Endothelial cell of umbilical vein (primary cell): ENCODE measurements at regions not wholly inside any gene's neighbourhood (a gene's known extent, or its start where the extent isn't known, plus 50 kb on each side); places are given as distances from the start of the nearest gene placed in this dataset.

Experiments used
- BruUV-seq: library from RNA; stranded (reverse); fragments of 400-500 nt; replicated peaks from 2 replicates; lab custom pipeline; 2021; lab: Mats Ljungman, UMichigan
- CTCF ChIA-PET: fragments of 300-600, 350-600 bp; sonication (Branson Sonifier 250); formaldehyde crosslinking; loops from one replicate; lab custom pipeline; 2021; ENCODE audit warnings: antibody characterized with exemption, inconsistent platforms; lab: Charles Lee
- POLR2A ChIA-PET: fragments of 300-600, 350-600 bp; sonication (Branson Sonifier 250); formaldehyde crosslinking; loops from one replicate; lab custom pipeline; 2021; ENCODE audit warnings: antibody characterized with exemption, inconsistent platforms; lab: Charles Lee
- DNase-seq: peaks from one replicate; pipeline ENCODE4 v3.0.0-alpha.2; 2011; ENCODE audit warnings: low read depth, low spot score
- FAIRE-seq: peaks from 2 replicates; lab custom pipeline; 2011; peaks lifted over from hg19 to GRCh38; lab: Jason Lieb, UNC
- H2AFZ ChIP-seq: 2 replicates; pipeline ENCODE4 v1.6.0; 2012; ENCODE audit warnings: low read depth, low read length, control low read depth, inconsistent platforms
- H3K27ac ChIP-seq: 2 replicates; pipeline ENCODE4 v1.5.1; 2011; ENCODE audit warnings: low read depth, mild to moderate bottlenecking, control low read depth, low read length, moderate library complexity; ENCODE audit not compliant: insufficient read depth
- H3K27me3 ChIP-seq, 2 experiments: 2 replicates each; pipeline versions ENCODE4 v1.6.0 to v1.6.1; 2011; ENCODE audit warnings: low read length in 2 of 2, mixed read lengths in 1 of 2; ENCODE audit not compliant: control insufficient read depth in 2 of 2, insufficient read depth in 2 of 2
- H3K36me3 ChIP-seq, 2 experiments: 2 replicates in 1 of 2; 3 replicates in 1 of 2; pipeline ENCODE4 v1.5.1; 2011; ENCODE audit warnings: low read length in 2 of 2, mild to moderate bottlenecking in 1 of 2, moderate library complexity in 1 of 2; ENCODE audit not compliant: control insufficient read depth in 2 of 2, insufficient read depth in 2 of 2; ENCODE audit errors: extremely low read depth in 1 of 2
- H3K4me1 ChIP-seq: 3 replicates; pipeline ENCODE4 v1.5.1; 2011; ENCODE audit warnings: mild to moderate bottlenecking, low read length; ENCODE audit not compliant: control insufficient read depth, insufficient read depth; ENCODE audit errors: extremely low read depth
- H3K4me2 ChIP-seq: 2 replicates; pipeline ENCODE4 v1.6.1; 2011; ENCODE audit warnings: low read length, control low read depth, mixed read lengths; ENCODE audit not compliant: insufficient read depth
- H3K4me3 ChIP-seq, 3 experiments: fragments of 200-600 bp in 1 of 3; sonication (generic), shearing (Covaris generic) in 1 of 3; replicated peaks in 1 of 3; 2 replicates each; pipeline ENCODE4 v1.5.1; 2011 to 2016; ENCODE audit warnings: control low read depth in 3 of 3, low read length in 3 of 3, mild to moderate bottlenecking in 2 of 3, inconsistent platforms in 1 of 3, low read depth in 1 of 3, moderate library complexity in 1 of 3; ENCODE audit not compliant: insufficient read depth in 1 of 3
- H3K79me2 ChIP-seq: 2 replicates; pipeline ENCODE4 v1.6.0; 2012; ENCODE audit warnings: low read length, inconsistent platforms; ENCODE audit not compliant: control insufficient read depth, insufficient read depth
- H3K9ac ChIP-seq: replicated peaks from 2 replicates; pipeline ENCODE3; 2011; ENCODE audit warnings: low read length, control low read depth; ENCODE audit not compliant: insufficient read depth; ENCODE audit errors: extremely low read depth
- H3K9me1 ChIP-seq: replicated peaks from 3 replicates; pipeline ENCODE4 v1.6.0; 2011; ENCODE audit warnings: mild to moderate bottlenecking, low read length; ENCODE audit not compliant: control insufficient read depth, insufficient read depth; ENCODE audit errors: extremely low read depth
- H3K9me3 ChIP-seq: replicated peaks from 2 replicates; pipeline ENCODE4 v1.5.1; 2012; ENCODE audit warnings: low read length, inconsistent platforms; ENCODE audit not compliant: control insufficient read depth, insufficient read depth
- H4K20me1 ChIP-seq: replicated peaks from 2 replicates; pipeline ENCODE3; 2011; ENCODE audit warnings: mild to moderate bottlenecking, low read length; ENCODE audit not compliant: control insufficient read depth, insufficient read depth; ENCODE audit errors: extremely low read depth
- EZH2 ChIP-seq: IDR thresholded peaks from 2 replicates; pipeline ENCODE4 v1.6.1; 2012; ENCODE audit warnings: borderline replicate concordance, low read depth, mild to moderate bottlenecking, moderate library complexity, low read length, inconsistent platforms; ENCODE audit not compliant: severe bottlenecking
- FOS ChIP-seq: IDR thresholded peaks from 2 replicates; pipeline ENCODE4 v1.6.1; 2011; ENCODE audit warnings: mild to moderate bottlenecking, low read length, moderate library complexity, borderline replicate concordance; ENCODE audit not compliant: insufficient read depth
- GATA2 ChIP-seq: IDR thresholded peaks from 2 replicates; pipeline ENCODE4 v1.7.0; 2011; ENCODE audit warnings: low read depth, mild to moderate bottlenecking, moderate library complexity, mixed read lengths, low read length; ENCODE audit not compliant: insufficient read length, insufficient read depth
- JUN ChIP-seq: IDR thresholded peaks from 2 replicates; pipeline ENCODE4 v1.6.1; 2011; ENCODE audit warnings: borderline replicate concordance, low read depth; ENCODE audit not compliant: insufficient read length, insufficient read depth
- MYC ChIP-seq: IDR thresholded peaks from one replicate; pipeline ENCODE4 v1.6.1; 2011; ENCODE audit warnings: mild to moderate bottlenecking, low read depth, low read length
- POLR2A ChIP-seq: IDR thresholded peaks from 2 replicates; pipeline ENCODE4 v1.6.1; 2012; ENCODE audit warnings: low read depth, mild to moderate bottlenecking, control low read depth, low read length
- POLR2AphosphoS5 ChIP-seq: IDR thresholded peaks from 2 replicates; pipeline ENCODE4 v1.6.1; 2012; ENCODE audit warnings: low read depth, mild to moderate bottlenecking, control low read depth, low read length, moderate library complexity; ENCODE audit not compliant: insufficient read depth
- dilution Hi-C: fragments of 300-500 bp; cut with MboI; formaldehyde crosslinking; loops from one replicate; pipeline ENCODE4 v1.15.0; 2019; ENCODE audit warnings: low sequenced_read_pairs; ENCODE audit not compliant: extremely low pct_ligation_motif_present
- intact Hi-C: fragments of 100-400 bp; cut with micrococcal nuclease; formaldehyde crosslinking; loops from one replicate; pipeline ENCODE4 v1.10.0; 2022
- TF ChIP-seq, protein P1 (sequence below): IDR thresholded peaks from 2 replicates; pipeline ENCODE4 v1.6.1; 2011; ENCODE audit not compliant: insufficient read depth, insufficient read length
- TF ChIP-seq, protein P2 (sequence below), 2 donors: IDR thresholded peaks; 1 replicate in 1 of 2; 2 replicates in 1 of 2; pipeline ENCODE4 v1.5.1; 2011; ENCODE audit warnings: low read length in 2 of 2, mild to moderate bottlenecking in 2 of 2, moderate library complexity in 2 of 2, control low read depth in 1 of 2, inconsistent platforms in 1 of 2, low read depth in 1 of 2; ENCODE audit not compliant: insufficient read depth in 1 of 2; ENCODE audit errors: extremely low read depth in 1 of 2

DNA sequence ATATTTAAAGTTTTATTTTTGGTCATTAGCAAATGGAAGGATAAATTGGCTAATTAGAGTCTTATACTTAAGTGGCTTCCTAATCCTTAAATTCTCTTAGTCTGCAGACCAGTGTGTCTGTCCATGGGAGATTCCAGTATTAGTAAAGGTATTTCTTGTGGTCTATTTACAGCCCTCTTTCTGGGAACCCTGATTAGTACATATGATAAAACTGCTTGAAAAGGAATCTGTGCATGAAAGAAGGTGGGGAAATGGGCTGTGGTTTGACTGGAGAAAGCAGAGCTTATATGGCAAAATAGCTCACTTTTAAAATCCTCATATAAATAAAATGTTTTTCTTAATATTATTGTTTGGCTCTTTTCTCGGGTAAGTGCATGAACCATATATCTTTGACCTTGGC, 124.5 kb upstream of the RHOBTB1 start:
- POLR2A ChIA-PET, result no interaction called here
- BruUV-seq, result no TSS peak
- Histone ChIP-seq H3K9ac (no peak overlapping the region), H2AFZ (no peak overlapping the region), H3K9me1 (no peaks in the 10 kb centered on the region), H3K27ac (no peak overlapping the region), H3K27me3 (no peaks in the 10 kb centered on the region), H3K4me3 (no peak overlapping the region), H3K9me3 (no peaks in the 10 kb centered on the region), H3K36me3 (no peaks in the 10 kb centered on the region), H4K20me1 (no peaks in the 10 kb centered on the region), H3K79me2 (no peaks in the 10 kb centered on the region), H3K4me2 (no peak overlapping the region), H3K4me1 (peaks cover 7% of the 10 kb centered on the region)
- DNase-seq, result no peak
- no peak for FAIRE-seq
- CTCF ChIA-PET, result no interaction called here
- intact Hi-C loops, result no loop called here
- dilution Hi-C loops, result no loop called here
- TF ChIP-seq, protein P1, sequence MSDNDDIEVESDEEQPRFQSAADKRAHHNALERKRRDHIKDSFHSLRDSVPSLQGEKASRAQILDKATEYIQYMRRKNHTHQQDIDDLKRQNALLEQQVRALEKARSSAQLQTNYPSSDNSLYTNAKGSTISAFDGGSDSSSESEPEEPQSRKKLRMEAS, result no peak
- TF ChIP-seq MYC, result no peak

DNA sequence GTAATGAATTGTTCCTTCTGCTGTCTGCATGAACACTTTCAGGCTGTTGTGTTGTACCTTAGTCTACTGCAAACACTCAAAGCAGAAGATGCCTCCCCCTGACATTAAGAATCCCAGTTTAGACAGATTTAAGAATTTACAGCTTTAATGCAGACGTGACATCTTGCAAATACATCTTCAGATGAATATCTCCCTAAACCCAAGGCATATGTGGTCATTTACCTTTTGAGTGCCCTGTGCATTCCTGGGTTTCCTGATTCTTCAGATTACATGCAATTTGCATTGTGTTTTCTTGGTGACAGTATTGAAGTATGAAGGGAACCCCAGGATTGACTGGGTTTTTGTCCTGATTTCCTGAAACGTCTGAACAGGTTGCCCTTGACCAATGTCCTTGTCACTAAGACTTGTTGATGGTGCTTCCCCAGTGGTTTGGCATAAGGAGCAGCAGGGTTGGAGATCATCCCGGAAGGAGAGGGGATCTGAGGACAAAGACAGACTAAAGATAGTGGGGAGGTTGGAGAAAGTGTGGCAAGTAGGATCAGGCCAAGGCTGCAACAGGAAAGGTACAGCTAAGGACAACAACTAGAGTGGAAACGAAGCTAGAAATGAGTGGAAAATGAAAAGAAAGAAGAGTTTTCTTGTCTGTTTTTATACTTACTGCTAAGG, 123.8 kb upstream of the RHOBTB1 start:
- intact Hi-C loops, result no loop called here

More for the DNA sequence above, 123.8 kb upstream of the RHOBTB1 start:
- no peak for FAIRE-seq
- H3K9me3 ChIP-seq, result no peaks in the 10 kb centered on the region
- no peaks in the 10 kb centered on the region for H3K27me3 ChIP-seq
- POLR2A ChIA-PET, result no interaction called here
- no peak overlapping the region for H2AFZ ChIP-seq
- H3K4me3 ChIP-seq, result no peak overlapping the region
- H3K4me1 ChIP-seq, result peaks cover 8% of the 10 kb centered on the region
- H4K20me1 ChIP-seq, result no peaks in the 10 kb centered on the region
- no TSS peak for BruUV-seq
- no peak overlapping the region for H3K4me2 ChIP-seq
- no peak for DNase-seq
- dilution Hi-C loops, result no loop called here
- H3K79me2 ChIP-seq, result no peaks in the 10 kb centered on the region
- no peak overlapping the region for H3K27ac ChIP-seq
- no peaks in the 10 kb centered on the region for H3K9me1 ChIP-seq
- no peaks in the 10 kb centered on the region for H3K36me3 ChIP-seq
- CTCF ChIA-PET, result interaction anchor here (1.4 kb wide), 1 partner anchor 43 kb away, joined by 4 read pairs; no protein-coding TSS in a partner anchor
- no peak overlapping the region for H3K9ac ChIP-seq
- TF ChIP-seq, protein P1, result no peak
- no peak for TF ChIP-seq POLR2AphosphoS5
- no peak for TF ChIP-seq POLR2A
- TF ChIP-seq, protein P2, sequence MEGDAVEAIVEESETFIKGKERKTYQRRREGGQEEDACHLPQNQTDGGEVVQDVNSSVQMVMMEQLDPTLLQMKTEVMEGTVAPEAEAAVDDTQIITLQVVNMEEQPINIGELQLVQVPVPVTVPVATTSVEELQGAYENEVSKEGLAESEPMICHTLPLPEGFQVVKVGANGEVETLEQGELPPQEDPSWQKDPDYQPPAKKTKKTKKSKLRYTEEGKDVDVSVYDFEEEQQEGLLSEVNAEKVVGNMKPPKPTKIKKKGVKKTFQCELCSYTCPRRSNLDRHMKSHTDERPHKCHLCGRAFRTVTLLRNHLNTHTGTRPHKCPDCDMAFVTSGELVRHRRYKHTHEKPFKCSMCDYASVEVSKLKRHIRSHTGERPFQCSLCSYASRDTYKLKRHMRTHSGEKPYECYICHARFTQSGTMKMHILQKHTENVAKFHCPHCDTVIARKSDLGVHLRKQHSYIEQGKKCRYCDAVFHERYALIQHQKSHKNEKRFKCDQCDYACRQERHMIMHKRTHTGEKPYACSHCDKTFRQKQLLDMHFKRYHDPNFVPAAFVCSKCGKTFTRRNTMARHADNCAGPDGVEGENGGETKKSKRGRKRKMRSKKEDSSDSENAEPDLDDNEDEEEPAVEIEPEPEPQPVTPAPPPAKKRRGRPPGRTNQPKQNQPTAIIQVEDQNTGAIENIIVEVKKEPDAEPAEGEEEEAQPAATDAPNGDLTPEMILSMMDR (IDR thresholded peaks at IDR 0.05; ENCODE audit: extremely low read depth in 1 of 2, insufficient read depth in 1 of 2, low read depth in 1 of 2, low read length in 2 of 2), result no peak
- TF ChIP-seq JUN, result no peak
- TF ChIP-seq GATA2, result no peak
- TF ChIP-seq FOS, result no peak
- TF ChIP-seq EZH2, result no peak
- TF ChIP-seq MYC, result no peak
